Tongue (tissue), 1 donor: ENCODE measurements at regions not wholly inside any gene's neighbourhood (a gene's known extent, or its start where the extent isn't known, plus 50 kb on each side); places are given as distances from the start of the nearest gene placed in this dataset.
"Not testable (repeated sequence)": the region's sequence is repeated elsewhere in the genome, so short reads cannot be mapped to it uniquely, and the experiment has no call there.

Experiments
- DNase-seq: peaks from one replicate; pipeline ENCODE4 v3.0.0-alpha.2; 2015

- no peak for DNase-seq
Observed at GRCh38 chr6:15827496-15828255, 164.8 kb upstream of the DTNBP1 start.

GRCh38 chr6:15826814-15827318 lies 164.0 kb upstream of the DTNBP1 start:
- DNase-seq = no peak

GRCh38 chr6:15825332-15825930 lies 162.6 kb upstream of the DTNBP1 start:
- no peak for DNase-seq

GRCh38 chr6:15824811-15825210 lies 162.0 kb upstream of the DTNBP1 start:
- DNase-seq = no peak

- DNase-seq = no peak
Observed at GRCh38 chr6:15823838-15824414, 161.1 kb upstream of the DTNBP1 start.

DNA sequence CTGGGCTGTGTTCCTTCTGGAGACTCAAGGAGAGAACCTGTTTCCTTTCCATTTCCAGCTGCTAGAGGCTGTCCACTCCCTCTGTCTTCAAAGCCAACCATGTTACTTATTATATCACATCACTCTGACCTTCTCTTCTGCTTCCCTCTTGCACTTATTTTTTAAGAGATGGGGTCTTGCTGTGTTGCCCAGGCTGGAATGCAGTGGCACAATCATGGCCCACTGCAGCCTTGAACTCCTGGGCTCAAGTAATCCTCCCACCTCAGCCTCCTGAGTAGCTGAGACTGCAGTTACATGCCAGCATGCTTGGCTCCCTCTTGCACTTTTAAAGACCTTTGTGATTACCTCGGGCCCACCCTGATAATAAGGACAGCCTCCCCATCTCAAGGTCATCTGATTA lies 160.0 kb upstream of the DTNBP1 start:
- DNase-seq = no peak

DNA sequence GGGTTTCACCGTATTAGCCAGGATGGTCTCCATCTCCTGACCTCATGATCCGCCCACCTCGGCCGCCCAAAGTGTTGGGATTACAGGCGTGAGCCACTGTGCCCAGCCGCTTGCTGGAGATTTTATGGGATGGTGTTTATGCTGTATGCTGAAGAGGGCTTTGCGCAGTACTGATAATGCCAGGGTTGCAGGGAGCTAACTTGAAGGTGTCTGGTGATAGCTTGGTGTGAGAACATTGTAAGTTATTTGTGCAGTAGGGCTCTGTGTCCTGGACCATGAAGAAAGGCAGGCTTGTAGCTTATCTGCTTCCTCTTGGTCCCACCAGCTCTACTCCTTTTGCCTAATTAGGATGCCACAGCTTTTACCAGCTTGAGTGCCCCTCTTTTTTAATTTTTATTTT lies 157.0 kb upstream of the DTNBP1 start:
- no peak for DNase-seq

- DNase-seq = no peak
Observed at GRCh38 chr6:15819226-15819625, 156.4 kb upstream of the DTNBP1 start.

GRCh38 chr6:15818491-15818890 lies 155.7 kb upstream of the DTNBP1 start:
- DNase-seq = no peak

- DNase-seq = no peak
Observed at GRCh38 chr6:15818044-15818443, 155.2 kb upstream of the DTNBP1 start.

DNA sequence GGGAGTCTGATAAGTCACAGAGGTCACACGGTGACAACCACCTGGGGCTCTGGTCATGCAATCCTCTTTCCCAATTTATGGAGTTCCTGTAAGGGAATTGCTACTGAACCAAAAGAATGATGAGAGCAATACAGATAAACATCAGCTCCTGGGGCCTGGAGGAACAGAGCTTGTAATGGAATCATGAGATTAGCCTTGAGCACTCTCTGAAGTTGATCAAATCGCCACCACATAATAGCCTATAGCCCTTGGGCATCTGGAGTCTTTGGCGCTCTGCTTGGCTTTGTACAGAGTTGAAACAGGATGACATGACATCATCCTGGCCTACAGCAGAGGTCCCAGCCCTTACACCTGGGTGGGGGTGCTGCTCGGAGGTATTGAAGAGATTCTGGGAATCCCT lies 154.3 kb upstream of the DTNBP1 start:
- DNase-seq = no peak

- DNase-seq = no peak
Observed at GRCh38 chr6:15816661-15817060, 153.8 kb upstream of the DTNBP1 start.

GRCh38 chr6:15813698-15814097 lies 150.9 kb upstream of the DTNBP1 start:
- not testable (repeated sequence) for DNase-seq

DNA sequence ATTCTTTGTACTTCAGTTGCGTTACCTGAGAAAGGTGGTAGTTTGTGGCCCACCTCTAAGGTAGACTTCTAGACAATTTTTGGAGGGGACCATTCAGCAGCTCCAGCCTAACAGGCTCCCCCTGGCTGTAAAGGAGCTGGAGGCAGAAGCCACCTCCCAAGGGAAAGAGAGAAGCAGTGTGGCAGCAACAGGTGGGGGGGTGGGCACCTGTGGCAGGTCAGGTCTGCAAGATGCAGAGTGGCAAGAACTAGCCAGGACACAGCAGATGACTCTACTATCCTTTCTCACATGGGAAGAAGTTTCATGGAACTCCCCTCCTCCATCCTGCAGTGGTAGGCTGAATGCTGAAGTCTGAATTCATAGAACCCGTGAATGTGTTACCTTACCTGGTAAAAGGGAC lies 148.3 kb upstream of the DTNBP1 start:
- no peak for DNase-seq

GRCh38 chr6:15810618-15811017 lies 147.8 kb upstream of the DTNBP1 start:
- DNase-seq = no peak

DNA sequence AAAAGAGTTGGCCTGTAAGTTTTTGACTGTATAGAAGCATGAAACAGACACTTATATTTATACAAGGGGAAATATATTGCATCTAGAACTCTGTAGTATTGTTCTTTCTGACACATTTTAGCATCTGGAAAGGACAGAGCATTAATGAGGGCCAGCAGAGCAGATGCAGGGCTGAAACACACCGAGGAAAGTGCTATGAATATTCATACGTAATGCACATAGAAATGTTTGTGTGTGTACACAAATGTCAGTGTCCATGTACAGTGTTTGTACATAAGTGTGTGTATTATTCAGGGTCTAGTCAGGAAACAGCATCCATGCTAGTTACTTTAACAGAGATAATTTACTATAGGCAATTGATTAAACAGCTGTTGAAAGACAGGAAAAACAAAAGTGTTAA lies 146.5 kb upstream of the DTNBP1 start:
- DNase-seq = no peak

DNA sequence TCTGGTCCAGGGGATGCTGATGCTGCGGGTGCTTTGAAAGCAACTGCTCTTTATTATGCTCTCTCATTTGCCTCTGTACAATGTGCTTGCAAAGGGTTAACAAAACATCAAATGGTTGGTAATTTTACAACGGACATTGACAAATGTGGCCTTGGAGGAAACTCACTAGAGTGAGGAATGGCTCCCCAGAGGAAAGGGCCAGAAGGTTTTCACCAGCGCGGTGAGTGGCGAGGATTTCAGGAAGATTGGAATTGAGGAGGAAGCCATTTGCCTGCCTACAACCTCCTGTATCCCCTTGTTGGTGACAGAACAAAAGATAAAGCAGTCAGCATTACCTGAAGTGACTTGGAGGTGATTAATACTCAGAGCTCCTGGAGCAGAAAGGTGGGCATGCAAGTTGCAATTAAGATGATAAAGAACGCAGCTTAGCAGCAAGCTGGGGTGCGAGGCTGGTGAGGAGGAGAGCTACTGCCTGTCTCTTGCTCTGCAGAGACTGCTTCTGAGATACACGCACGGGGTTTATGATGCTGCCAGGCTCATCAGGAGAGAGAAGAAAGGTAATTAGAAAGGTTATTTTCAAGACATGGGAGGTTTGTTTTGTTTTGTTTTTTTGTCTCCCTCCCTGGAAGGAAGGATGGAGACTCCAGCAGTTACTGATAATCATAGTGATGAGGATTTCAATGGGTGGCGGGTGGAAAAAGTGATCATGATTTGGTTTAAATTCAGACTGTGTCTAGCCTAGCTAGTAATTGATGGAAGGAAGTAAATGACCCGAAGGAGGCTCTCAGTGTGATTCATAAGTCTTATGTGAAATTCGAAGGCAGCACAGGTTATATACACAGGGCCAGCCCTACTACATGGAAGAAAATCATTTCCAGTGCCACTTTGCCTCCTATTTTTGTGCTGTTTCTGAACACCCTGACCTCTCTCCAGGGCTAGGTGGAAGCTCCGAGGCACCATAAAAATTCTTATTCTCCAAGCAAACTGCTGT lies 141.6 kb upstream of the DTNBP1 start:
- DNase-seq = no peak

GRCh38 chr6:15802466-15802865 lies 139.6 kb upstream of the DTNBP1 start:
- DNase-seq = no peak

GRCh38 chr6:15801912-15802311 lies 139.1 kb upstream of the DTNBP1 start:
- no peak for DNase-seq

DNA sequence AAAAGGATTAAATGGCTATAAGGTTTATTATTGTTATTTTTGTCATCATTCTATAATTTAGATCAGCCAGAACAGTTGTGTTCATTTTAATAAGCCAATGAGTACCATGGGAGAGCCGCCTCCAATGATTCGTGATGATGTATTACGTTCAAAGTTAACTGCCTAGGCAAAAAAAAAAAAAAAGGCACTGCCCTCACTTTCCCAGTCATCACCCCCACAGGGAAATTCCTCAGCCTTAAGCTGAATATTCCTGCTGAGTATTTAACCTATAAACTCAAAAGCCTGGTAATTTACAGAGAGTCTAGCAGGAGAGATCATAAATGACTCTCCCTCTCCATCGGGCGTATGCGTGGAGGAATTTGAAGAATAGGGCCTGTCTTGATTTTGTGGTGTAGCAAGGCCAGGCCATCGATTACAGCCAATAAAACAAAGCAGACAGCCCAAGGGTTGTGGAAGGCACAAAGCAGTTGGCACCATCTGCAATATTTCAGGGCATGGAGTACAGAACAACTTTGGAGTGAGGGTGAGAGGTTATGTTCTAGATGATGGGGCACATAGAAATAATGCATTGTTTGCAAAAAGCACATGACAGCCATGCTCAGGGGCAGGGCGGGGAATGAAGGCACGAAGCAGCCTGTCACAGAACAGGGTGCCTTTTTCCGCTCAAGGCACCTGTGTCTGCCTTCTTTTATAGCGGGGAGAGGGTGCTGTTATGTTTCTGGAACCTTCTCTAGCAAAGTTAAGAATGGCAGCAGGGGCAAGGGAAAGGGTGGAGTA lies 138.2 kb upstream of the DTNBP1 start:
- DNase-seq = no peak

DNA sequence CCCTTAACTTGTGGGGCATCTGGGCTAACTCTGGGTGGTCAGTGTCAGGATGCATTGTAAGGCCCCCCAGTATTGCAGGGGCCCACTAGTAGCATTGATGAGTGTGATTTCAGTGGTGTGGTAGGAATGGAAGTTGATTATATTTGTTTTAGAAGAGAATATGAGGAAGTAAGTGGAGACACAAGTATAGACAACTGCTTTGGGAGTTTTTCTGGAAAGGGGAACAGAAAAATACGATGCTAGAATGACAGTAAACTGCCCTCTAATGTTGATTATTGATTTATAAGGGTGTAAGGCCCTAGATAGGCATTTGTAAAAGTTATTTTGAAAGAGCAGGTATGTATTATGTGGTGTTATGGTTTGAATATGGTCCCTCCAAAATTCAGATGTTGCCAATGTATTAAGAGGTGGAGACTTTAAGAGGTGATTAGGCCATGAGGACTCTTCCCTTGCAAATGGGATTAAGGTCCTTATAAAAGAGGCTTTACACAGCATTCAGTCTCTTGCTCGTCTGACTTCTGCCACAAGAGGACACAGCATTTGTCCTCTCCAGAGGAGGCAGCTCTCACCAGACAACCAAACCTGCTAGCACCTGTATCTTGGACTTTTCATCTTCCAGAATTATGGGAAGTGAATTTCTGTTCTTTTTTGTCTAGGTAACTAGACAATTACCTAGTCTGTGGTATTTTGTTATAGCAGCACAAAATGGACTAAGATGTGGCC lies 135.9 kb upstream of the DTNBP1 start:
- DNase-seq = no peak
